ENCODE measurements at regions not wholly inside any gene's neighbourhood (a gene's known extent, or its start where the extent isn't known, plus 50 kb on each side); places are given as distances from the start of the nearest gene placed in this dataset.

- no peak for TF ChIP-seq CTCF (IDR thresholded peaks at IDR 0.05; ENCODE audit: extremely low read depth in 1 of 2, insufficient read depth in 1 of 2, low read depth in 1 of 2, low read length in 2 of 2)
- no peak for TF ChIP-seq POLR2AphosphoS5 (IDR thresholded peaks at IDR 0.05; ENCODE audit: insufficient read depth, low read depth, low read length)
- TF ChIP-seq POLR2A (IDR thresholded peaks at IDR 0.05; ENCODE audit: low read depth, low read length): no peak
- no peak for TF ChIP-seq MYC (IDR thresholded peaks at IDR 0.05; ENCODE audit: low read depth, low read length)
- no peak for TF ChIP-seq MAX (IDR thresholded peaks at IDR 0.05; ENCODE audit: insufficient read depth, insufficient read length)
- TF ChIP-seq EZH2 (IDR thresholded peaks at IDR 0.05; ENCODE audit: borderline replicate concordance, low read depth, low read length, severe bottlenecking): no peak
Measured at GRCh38 chr2:234243871-234244565, 193.5 kb downstream of the SPP2 start.
